Breast epithelium (tissue), 3 donors: ENCODE measurements at regions not wholly inside any gene's neighbourhood (a gene's known extent, or its start where the extent isn't known, plus 50 kb on each side); places are given as distances from the start of the nearest gene placed in this dataset.

Source experiments
- POLR2A ChIP-seq: fragments of 450-650 bp; IDR thresholded peaks from one replicate; pipeline ENCODE4 v1.6.1; 2016; ENCODE audit warnings: antibody characterized with exemption, mild to moderate bottlenecking, moderate library complexity
- TF ChIP-seq, protein P1 (sequence below), 3 donors: fragments of 450-650 bp; IDR thresholded peaks; one replicate each; pipeline ENCODE4 v1.5.1; 2016 to 2017; ENCODE audit warnings: antibody characterized with exemption in 3 of 3, mild to moderate bottlenecking in 3 of 3, moderate library complexity in 3 of 3

DNA sequence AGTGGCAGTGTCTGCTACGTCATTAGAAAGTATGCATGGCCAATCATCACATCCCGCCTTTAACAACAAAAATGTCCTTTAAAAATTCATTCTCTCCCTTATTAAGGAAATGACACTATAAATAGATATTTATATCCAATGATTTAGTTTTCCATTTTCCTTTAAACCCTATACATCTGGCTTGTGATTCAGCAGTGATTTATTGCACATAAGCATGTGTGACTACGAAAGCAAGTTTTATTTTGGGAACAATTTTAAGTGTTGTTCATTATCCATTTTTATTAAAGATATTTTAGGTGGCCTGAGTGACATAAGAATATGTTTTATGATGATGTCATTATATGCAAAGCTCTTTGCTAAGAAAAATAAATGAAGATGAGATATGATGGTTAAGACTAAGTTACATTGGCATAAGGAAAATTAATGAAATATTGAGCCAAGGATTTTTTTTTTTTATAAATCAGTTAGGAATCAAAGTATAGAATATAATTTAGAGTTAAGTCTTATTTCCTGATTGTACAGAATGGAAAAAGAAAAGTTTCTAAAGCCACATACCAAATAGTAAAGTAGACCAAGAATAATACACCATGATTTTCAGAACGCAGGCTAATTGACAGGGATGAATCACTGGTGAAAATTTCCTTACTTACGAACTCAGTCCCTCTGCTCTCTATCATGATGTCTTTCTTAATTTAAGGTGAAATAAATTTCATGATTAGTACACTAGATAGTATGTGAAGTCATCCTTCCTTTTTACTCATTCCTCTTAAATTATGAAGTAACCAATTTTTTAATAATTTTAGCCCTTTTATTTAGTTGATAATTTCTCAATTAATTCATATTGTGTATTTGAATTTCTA lies 822.4 kb downstream of the FAT4 start:
- no peak for TF ChIP-seq POLR2A
- TF ChIP-seq, protein P1, sequence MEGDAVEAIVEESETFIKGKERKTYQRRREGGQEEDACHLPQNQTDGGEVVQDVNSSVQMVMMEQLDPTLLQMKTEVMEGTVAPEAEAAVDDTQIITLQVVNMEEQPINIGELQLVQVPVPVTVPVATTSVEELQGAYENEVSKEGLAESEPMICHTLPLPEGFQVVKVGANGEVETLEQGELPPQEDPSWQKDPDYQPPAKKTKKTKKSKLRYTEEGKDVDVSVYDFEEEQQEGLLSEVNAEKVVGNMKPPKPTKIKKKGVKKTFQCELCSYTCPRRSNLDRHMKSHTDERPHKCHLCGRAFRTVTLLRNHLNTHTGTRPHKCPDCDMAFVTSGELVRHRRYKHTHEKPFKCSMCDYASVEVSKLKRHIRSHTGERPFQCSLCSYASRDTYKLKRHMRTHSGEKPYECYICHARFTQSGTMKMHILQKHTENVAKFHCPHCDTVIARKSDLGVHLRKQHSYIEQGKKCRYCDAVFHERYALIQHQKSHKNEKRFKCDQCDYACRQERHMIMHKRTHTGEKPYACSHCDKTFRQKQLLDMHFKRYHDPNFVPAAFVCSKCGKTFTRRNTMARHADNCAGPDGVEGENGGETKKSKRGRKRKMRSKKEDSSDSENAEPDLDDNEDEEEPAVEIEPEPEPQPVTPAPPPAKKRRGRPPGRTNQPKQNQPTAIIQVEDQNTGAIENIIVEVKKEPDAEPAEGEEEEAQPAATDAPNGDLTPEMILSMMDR (IDR thresholded peaks at IDR 0.05), result no peak
